ENCODE measurements at regions not wholly inside any gene's neighbourhood (a gene's known extent, or its start where the extent isn't known, plus 50 kb on each side); places are given as distances from the start of the nearest gene placed in this dataset.

GRCh38 chr4:42326524-42326923 is 70.8 kb upstream of the SHISA3 start:
- TF ChIP-seq CTCF (conservative IDR thresholded peaks at IDR 0.05) (no peak), EZH2 (IDR thresholded peaks at IDR 0.05; ENCODE audit: low read depth) (no peak)
